ENCODE measurements at regions not wholly inside any gene's neighbourhood (a gene's known extent, or its start where the extent isn't known, plus 50 kb on each side); places are given as distances from the start of the nearest gene placed in this dataset.
A peak's percentile ranks its signal among the peaks of the same experiment; 100 is the strongest.

DNA sequence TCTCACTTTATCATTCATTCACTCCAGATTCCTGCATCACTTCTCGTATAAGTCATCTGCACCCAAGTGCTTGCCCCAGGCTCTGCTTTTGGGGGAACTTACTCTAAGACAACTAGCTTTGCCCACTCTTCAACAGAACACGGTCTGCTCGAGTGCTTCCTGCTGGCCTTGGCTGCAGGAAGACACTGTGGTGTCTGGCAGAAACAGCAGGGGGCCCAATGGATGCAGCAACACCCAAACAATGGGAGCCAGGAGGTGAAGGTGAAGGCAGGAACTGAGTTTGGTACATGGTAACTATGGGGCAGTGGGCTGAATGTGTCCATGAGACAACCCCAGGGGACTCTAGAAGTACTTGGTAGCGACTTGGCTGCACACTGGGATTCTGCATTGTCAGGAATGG lies 344.0 kb downstream of the REEP3 start:
- no peak overlapping the region for H3K27ac ChIP-seq (ENCODE audit: low read depth, low read length)
- H3K9ac ChIP-seq (ENCODE audit: low read depth, low read length) = no peak overlapping the region
- no peaks in the 10 kb centered on the region for H3K9me3 ChIP-seq (ENCODE audit: control insufficient read depth, insufficient read depth, low read length)
- no peaks in the 10 kb centered on the region for H3K36me3 ChIP-seq (ENCODE audit: control insufficient read depth, insufficient read depth, low read length)
- no peaks in the 10 kb centered on the region for H3K27me3 ChIP-seq (ENCODE audit: control insufficient read depth, insufficient read depth, low read length)
- H3K4me3 ChIP-seq (ENCODE audit: low read depth, low read length) = no peak overlapping the region
- H3K4me1 ChIP-seq (ENCODE audit: control insufficient read depth, insufficient read depth, low read length) = peaks cover 7% of the 10 kb centered on the region; the same call in 1 of the 2 replicates

GRCh38 chr10:63866075-63866746 lies 345.0 kb downstream of the REEP3 start:
- H3K4me3 ChIP-seq (ENCODE audit: low read depth, low read length) = peak overlapping the region; percentile 57
- no peaks in the 10 kb centered on the region for H3K9me3 ChIP-seq (ENCODE audit: control insufficient read depth, insufficient read depth, low read length)
- H3K27me3 ChIP-seq (ENCODE audit: control insufficient read depth, insufficient read depth, low read length) = no peaks in the 10 kb centered on the region
- no peaks in the 10 kb centered on the region for H3K36me3 ChIP-seq (ENCODE audit: control insufficient read depth, insufficient read depth, low read length)
- H3K9ac ChIP-seq (ENCODE audit: low read depth, low read length) = no peak overlapping the region
- peaks cover 7% of the 10 kb centered on the region; the same call in 1 of the 2 replicates for H3K4me1 ChIP-seq (ENCODE audit: control insufficient read depth, insufficient read depth, low read length)
- H3K27ac ChIP-seq (ENCODE audit: low read depth, low read length) = no peak overlapping the region

DNA sequence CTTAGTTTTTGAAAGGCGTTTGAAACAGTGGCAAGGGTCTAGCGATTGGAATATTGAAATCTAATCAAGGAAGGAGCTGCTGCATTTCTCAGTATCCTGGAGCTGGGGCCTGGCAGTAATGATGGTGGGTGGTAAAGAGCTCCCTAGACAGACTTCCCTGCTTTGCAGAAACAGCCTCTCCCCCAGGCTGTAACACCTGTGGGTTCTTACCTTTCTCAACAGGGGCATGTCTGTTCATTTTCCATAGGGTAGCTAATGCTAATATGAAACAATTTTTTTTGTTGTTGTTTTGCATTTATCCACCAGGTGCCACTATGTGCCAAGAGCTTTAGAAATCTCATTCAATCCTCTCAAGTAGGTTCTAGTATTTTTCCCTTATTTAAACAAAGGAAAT lies 345.5 kb downstream of the REEP3 start:
- Histone ChIP-seq H3K4me1 (ENCODE audit: control insufficient read depth, insufficient read depth, low read length) (peaks cover 7% of the 10 kb centered on the region; the same call in 1 of the 2 replicates), H3K27ac (ENCODE audit: low read depth, low read length) (no peak overlapping the region), H3K36me3 (ENCODE audit: control insufficient read depth, insufficient read depth, low read length) (no peaks in the 10 kb centered on the region), H3K9me3 (ENCODE audit: control insufficient read depth, insufficient read depth, low read length) (no peaks in the 10 kb centered on the region), H3K9ac (ENCODE audit: low read depth, low read length) (no peak overlapping the region), H3K27me3 (ENCODE audit: control insufficient read depth, insufficient read depth, low read length) (no peaks in the 10 kb centered on the region), H3K4me3 (ENCODE audit: low read depth, low read length) (no peak overlapping the region)

DNA sequence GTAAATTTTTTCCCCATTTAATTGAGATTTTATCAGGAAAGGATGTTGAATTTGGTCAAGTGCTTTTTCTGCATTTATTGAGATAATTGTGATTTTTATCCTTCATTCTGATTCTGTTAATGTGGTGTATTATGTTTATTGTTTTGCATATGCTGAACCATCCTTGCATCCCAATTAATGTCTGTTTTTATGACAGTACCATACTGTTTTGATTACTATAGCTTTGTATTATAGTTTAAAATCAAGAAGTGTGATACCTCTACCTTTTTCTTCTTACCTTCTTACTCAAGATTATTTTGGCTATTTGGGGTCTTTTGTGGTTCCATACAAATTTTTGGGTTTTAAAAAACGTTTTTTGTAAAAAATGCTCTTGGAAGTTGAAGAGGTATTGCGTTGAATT lies 357.2 kb downstream of the REEP3 start:
- H3K9me3 ChIP-seq (ENCODE audit: control insufficient read depth, insufficient read depth, low read length) = peaks cover 7% of the 10 kb centered on the region
- H3K4me3 ChIP-seq (ENCODE audit: low read depth, low read length) = no peak overlapping the region
- H3K27me3 ChIP-seq (ENCODE audit: control insufficient read depth, insufficient read depth, low read length) = no peaks in the 10 kb centered on the region
- H3K9ac ChIP-seq (ENCODE audit: low read depth, low read length) = no peak overlapping the region
- no peaks in the 10 kb centered on the region for H3K36me3 ChIP-seq (ENCODE audit: control insufficient read depth, insufficient read depth, low read length)
- H3K27ac ChIP-seq (ENCODE audit: low read depth, low read length) = no peak overlapping the region
- H3K4me1 ChIP-seq (ENCODE audit: control insufficient read depth, insufficient read depth, low read length) = peaks cover 3% of the 10 kb centered on the region

- no peak overlapping the region for H3K9ac ChIP-seq (ENCODE audit: low read depth, low read length)
- H3K27ac ChIP-seq (ENCODE audit: low read depth, low read length) = no peak overlapping the region
- H3K36me3 ChIP-seq (ENCODE audit: control insufficient read depth, insufficient read depth, low read length) = no peaks in the 10 kb centered on the region
- H3K4me1 ChIP-seq (ENCODE audit: control insufficient read depth, insufficient read depth, low read length) = peaks cover 13% of the 10 kb centered on the region
- H3K27me3 ChIP-seq (ENCODE audit: control insufficient read depth, insufficient read depth, low read length) = no peaks in the 10 kb centered on the region
- no peaks in the 10 kb centered on the region for H3K9me3 ChIP-seq (ENCODE audit: control insufficient read depth, insufficient read depth, low read length)
- H3K4me3 ChIP-seq (ENCODE audit: low read depth, low read length) = no peak overlapping the region
Measured at GRCh38 chr10:63883861-63884260, 362.7 kb downstream of the REEP3 start.

GRCh38 chr10:63884426-63884825 lies 363.2 kb downstream of the REEP3 start:
- H3K27ac ChIP-seq (ENCODE audit: low read depth, low read length) = no peak overlapping the region
- no peaks in the 10 kb centered on the region for H3K36me3 ChIP-seq (ENCODE audit: control insufficient read depth, insufficient read depth, low read length)
- H3K9ac ChIP-seq (ENCODE audit: low read depth, low read length) = no peak overlapping the region
- peaks cover 13% of the 10 kb centered on the region for H3K4me1 ChIP-seq (ENCODE audit: control insufficient read depth, insufficient read depth, low read length)
- no peaks in the 10 kb centered on the region for H3K27me3 ChIP-seq (ENCODE audit: control insufficient read depth, insufficient read depth, low read length)
- H3K9me3 ChIP-seq (ENCODE audit: control insufficient read depth, insufficient read depth, low read length) = no peaks in the 10 kb centered on the region
- no peak overlapping the region for H3K4me3 ChIP-seq (ENCODE audit: low read depth, low read length)

DNA sequence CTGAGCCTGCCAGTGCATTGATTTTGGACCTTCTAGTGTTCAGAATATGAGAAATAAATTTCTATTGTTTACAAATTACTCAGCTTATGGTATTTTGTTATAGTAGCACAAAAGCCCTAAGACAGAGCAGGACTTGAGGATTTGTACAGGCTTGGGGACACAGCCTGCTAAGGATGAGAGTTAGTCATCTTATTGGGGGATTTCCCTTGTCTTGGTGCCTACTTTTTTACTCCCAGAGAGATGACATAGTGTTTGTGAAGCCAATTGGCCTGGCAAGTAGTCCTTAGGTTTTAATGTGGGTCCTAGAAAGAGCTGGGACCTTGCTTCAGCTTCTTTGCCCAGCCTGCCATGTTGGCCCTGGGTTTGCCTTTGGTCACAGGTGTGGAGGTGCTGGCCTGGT lies 364.0 kb downstream of the REEP3 start:
- no peaks in the 10 kb centered on the region for H3K27me3 ChIP-seq (ENCODE audit: control insufficient read depth, insufficient read depth, low read length)
- no peak overlapping the region for H3K9ac ChIP-seq (ENCODE audit: low read depth, low read length)
- no peak overlapping the region for H3K27ac ChIP-seq (ENCODE audit: low read depth, low read length)
- H3K4me3 ChIP-seq (ENCODE audit: low read depth, low read length) = no peak overlapping the region
- peaks cover 13% of the 10 kb centered on the region for H3K4me1 ChIP-seq (ENCODE audit: control insufficient read depth, insufficient read depth, low read length)
- H3K9me3 ChIP-seq (ENCODE audit: control insufficient read depth, insufficient read depth, low read length) = no peaks in the 10 kb centered on the region
- H3K36me3 ChIP-seq (ENCODE audit: control insufficient read depth, insufficient read depth, low read length) = no peaks in the 10 kb centered on the region

GRCh38 chr10:63886281-63887022 lies 365.3 kb downstream of the REEP3 start:
- Histone ChIP-seq H3K27ac (ENCODE audit: low read depth, low read length) (no peak overlapping the region), H3K9ac (ENCODE audit: low read depth, low read length) (no peak overlapping the region), H3K36me3 (ENCODE audit: control insufficient read depth, insufficient read depth, low read length) (no peaks in the 10 kb centered on the region), H3K4me1 (ENCODE audit: control insufficient read depth, insufficient read depth, low read length) (peaks cover 13% of the 10 kb centered on the region), H3K4me3 (ENCODE audit: low read depth, low read length) (no peak overlapping the region), H3K9me3 (ENCODE audit: control insufficient read depth, insufficient read depth, low read length) (no peaks in the 10 kb centered on the region), H3K27me3 (ENCODE audit: control insufficient read depth, insufficient read depth, low read length) (no peaks in the 10 kb centered on the region)

DNA sequence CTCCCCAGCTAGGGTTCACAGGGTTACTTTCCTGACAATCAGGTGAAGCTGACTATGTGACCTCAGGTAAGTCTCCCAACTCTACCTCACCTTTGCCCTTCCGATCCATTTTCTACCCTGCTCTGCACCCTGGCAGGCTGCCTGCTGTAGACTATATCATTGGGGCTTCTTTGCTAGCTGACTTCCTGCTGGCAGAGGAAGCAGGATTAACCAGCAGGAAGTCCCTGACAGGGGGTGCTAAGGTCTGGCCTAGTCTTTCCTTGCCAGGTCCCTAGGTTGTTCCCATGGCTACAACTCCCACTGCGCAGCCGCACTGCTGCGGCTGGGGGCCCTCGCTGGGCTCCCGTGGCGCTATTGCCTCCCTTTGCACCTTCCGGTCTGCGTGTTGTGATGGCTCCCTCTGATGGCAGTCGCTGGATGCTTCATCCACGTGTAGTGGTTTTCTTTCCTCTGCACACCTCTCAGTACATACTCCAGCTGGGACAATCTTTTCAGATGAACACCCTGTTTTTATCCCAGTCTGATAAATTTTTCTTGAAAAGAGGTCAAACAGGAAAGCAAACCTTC lies 365.9 kb downstream of the REEP3 start:
- Histone ChIP-seq H3K4me3 (ENCODE audit: low read depth, low read length) (no peak overlapping the region), H3K4me1 (ENCODE audit: control insufficient read depth, insufficient read depth, low read length) (peaks cover 13% of the 10 kb centered on the region), H3K9ac (ENCODE audit: low read depth, low read length) (no peak overlapping the region), H3K27me3 (ENCODE audit: control insufficient read depth, insufficient read depth, low read length) (no peaks in the 10 kb centered on the region), H3K9me3 (ENCODE audit: control insufficient read depth, insufficient read depth, low read length) (no peaks in the 10 kb centered on the region), H3K36me3 (ENCODE audit: control insufficient read depth, insufficient read depth, low read length) (no peaks in the 10 kb centered on the region), H3K27ac (ENCODE audit: low read depth, low read length) (no peak overlapping the region)

DNA sequence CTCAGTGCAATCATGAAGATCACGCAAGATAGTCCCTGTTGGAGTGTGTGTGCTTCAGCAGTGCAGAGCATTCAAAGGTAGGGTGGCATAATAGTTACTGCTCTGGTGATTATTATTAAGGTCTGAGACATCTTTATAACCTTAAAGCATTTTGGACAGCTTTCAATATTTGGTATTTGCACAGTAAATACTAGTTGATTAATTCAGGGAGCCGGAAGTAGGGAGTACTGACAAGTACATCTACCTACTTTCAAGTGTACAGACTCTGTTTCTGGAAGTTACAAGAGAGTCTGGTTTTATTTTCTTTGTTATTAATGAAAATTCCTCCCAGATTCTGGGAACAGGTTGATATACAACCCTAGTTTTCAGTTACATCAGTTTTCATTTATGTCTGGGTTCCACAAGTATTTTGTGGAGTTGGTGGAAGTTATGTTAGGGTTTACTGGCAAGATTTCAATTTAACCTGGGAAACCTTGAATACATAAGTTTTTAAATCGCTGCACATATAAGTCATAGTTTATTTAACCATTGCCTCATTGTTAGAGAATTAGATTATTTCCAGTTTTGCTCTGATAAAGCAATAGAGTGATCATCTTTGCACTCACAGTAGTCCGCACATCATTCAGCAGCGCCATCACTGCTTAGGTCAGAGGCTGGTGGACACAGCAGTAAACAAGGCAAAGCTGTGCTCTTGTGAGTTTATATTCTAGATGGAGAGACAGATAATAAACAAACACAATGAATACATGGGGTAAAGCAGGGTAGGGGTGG lies 366.6 kb downstream of the REEP3 start:
- no peak overlapping the region for H3K4me3 ChIP-seq (ENCODE audit: low read depth, low read length)
- H3K4me1 ChIP-seq (ENCODE audit: control insufficient read depth, insufficient read depth, low read length) = peaks cover 13% of the 10 kb centered on the region
- H3K27me3 ChIP-seq (ENCODE audit: control insufficient read depth, insufficient read depth, low read length) = no peaks in the 10 kb centered on the region
- H3K27ac ChIP-seq (ENCODE audit: low read depth, low read length) = no peak overlapping the region
- no peak overlapping the region for H3K9ac ChIP-seq (ENCODE audit: low read depth, low read length)
- H3K36me3 ChIP-seq (ENCODE audit: control insufficient read depth, insufficient read depth, low read length) = no peaks in the 10 kb centered on the region
- no peaks in the 10 kb centered on the region for H3K9me3 ChIP-seq (ENCODE audit: control insufficient read depth, insufficient read depth, low read length)
